GM19324 (cell line): ENCODE measurements at regions not wholly inside any gene's neighbourhood (a gene's known extent, or its start where the extent isn't known, plus 50 kb on each side); places are given as distances from the start of the nearest gene placed in this dataset.

Experiments
- ATAC-seq: cut with Tn5 transposase; IDR thresholded peaks from one replicate; pipeline ENCODE4 v1.9.1; 2021; ENCODE audit warnings: mild to moderate bottlenecking, moderate library complexity; ENCODE audit not compliant: unreplicated experiment, low FRiP score

DNA sequence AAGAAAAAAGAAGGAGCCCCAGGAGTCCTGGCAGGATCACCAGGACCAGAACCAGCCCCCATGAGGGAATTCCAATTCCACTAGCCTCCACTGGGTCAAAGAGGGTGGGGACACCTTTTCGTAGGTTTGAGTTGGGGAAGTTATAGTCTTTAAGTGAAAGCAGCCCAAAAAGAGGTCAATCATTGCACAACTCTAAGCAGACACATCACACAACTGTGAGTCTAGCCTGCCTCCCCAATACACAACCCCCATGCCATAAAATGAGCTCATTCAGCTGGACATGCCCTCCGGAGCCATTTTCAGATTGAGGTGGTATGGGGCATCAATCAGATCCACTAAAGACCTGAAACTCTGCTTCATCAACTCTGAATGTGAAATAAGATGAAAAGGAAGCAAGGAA is 179.9 kb downstream of the NPHP4 start:
- ATAC-seq: no peak

DNA sequence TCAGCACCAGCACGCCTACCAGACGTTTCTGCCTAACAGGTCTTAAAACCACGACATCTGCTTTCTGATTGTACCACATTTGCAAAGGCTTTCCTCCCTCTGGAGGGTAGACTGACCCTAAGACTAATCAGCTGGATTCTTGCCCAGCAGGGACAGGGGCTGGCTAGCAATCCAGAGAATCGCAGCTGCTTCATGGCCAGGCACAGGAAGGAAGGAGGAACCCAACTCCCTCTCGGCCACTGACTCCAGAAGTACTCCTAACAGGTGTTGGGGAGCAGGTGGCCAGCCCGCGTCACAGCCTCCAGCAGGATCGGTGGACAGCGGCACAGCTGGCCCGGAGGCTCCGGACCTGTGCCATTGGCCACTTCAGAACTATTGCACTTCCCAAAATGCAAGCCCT is 180.8 kb downstream of the NPHP4 start:
- no peak for ATAC-seq

DNA sequence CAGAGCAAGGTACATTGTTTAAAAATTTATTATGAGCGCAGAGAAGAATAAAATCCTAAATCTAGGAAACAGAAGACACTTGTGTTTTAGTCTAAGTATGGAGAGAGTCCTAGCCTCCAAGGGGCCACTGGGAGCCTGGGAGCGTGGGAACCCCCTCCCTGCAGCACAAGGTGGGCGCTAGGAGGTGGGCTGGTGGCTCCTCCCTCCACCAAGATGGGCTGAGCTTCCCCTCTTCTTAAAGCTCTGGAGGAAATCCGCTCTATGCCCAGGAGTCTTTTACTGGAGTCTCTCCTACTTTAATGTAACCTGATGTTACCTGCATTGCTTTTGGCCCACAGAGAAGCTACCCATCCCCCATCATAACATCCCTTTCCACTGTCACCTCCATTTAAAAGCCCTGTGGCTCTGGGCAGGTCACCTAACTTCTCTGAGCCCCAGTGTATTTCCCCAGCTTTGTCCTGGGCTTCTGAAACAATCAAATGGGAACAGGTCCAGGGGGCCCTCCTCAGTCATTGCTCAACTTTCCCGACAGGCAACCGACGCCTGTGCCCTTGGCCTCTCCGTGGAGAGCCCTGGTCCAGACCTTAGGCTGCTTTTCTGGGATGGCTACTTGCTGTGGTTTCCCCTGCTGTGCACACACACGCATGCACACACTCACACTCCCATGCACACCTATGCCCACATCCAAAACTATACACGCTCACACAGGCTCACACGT is 181.5 kb downstream of the NPHP4 start:
- no peak for ATAC-seq

DNA sequence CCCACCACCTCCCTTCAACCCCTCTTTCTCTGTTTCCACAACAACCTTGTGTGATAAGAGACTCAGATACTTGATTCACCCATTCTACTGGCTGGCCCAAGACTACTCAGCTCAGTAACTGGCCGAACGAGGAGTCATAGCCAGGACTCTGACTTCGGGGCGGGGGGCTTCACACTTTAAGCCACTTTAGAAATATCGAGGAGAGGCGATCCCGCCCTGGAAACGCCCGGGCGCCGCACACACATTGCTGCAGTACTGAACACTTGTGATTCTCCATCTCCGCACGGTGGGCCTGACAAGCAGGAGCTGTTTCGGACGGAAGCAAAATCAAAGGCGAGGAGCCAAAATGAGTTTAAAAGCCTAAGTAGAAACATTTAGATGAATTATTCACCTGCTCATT is 182.1 kb downstream of the NPHP4 start:
- no peak for ATAC-seq

DNA sequence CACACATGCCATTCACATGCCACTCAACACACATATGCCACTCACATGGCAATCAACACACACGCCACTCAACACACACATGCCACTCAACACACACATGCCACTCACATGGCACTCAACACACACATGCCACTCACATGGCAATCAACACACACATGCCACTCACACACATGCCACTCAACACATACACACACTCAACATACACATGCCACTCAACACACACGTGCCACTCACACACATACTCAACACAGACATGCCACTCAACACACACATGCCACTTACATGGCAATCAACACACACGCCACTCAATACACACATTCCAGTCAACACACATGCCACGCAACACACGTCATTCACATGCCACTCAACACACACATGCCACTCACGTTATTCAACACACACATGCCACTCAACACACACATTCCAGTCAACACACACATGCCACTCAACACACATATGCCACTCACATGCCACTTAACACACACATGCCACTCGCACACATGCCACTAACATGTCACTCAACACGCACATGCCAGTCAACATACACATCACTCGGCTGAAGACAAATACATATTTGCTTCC is 182.9 kb downstream of the NPHP4 start:
- ATAC-seq: no peak

DNA sequence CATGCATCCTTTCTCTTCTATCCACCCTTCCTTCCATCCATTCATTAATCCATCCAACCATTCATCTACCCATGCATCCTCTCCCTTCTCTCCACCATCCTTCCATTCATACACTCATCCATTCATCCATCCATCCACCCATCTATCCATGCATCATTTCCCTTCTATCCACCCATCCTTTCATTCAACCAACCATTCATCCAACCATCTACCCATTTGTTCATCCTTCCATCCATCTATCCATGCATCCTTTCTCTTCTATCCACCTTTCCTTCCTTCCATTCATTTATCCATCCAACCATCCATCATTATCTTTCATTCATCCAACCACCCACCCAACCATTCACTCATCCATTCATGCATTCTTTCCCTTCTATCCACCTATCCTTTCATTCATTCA is 188.4 kb downstream of the NPHP4 start:
- no peak for ATAC-seq

DNA sequence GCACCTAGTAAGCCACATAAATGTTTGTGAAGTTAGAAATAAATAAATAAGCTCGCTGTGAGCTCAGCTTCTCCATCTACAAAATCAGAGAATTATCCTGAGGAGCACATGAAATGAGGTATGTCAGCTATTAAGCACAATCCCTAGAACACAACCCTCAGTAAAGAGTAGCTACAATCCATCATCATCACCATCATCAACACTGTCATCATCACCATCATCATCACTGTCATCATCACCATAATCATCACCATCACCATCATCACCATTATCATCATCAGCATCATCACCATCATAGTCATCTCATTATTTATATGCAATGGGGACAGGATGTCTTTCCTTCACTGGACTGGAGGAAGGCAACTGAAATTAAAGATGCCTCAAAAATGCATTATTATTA is 189.6 kb downstream of the NPHP4 start:
- no peak for ATAC-seq

DNA sequence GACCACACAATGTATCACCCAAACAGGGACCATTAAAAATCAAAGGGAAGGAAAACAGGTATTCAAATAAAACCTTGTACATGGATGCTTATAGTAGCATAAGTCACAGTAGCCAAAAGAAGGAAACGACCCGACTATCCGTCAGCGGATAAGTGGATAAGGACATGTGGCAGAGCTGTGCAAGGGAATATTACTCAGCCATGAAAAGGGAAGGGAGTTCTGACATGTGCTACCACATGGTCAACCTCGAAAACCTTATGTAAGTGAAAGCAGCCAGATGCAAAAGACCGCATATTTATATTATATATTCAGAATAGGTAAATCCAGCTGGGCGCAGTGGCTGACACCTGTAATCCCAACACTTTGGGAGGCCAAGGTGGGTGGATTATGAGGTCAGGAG is 193.3 kb downstream of the NPHP4 start:
- no peak for ATAC-seq

DNA sequence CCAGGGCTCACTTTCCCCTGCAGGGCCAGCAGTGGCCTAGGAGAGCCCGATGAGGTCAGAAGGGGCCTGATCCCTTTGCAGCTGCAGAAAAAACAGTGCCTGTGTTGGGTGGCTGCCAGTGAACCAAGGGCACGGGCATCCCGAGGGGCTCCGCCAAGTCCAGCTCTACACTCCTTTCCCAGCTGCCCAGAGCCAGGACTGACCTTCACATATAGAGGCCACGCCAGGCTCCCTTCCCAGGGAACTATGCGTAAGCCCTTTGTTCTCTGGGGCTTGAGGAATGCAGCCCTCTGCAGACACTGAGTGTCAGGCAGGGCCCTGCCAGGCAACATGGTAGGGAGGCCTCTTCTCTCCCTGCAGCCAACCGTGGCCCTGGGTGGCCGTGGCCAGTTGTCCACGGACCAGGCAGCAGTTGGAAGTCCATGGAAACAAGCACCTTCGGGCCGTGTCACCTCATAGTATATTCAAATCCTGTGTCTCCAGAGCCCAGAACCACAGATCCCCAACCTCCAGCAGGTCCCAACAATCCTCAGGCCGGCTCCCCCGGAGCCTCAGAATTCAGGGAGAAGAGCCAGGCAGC is 194.0 kb downstream of the NPHP4 start:
- ATAC-seq: no peak

DNA sequence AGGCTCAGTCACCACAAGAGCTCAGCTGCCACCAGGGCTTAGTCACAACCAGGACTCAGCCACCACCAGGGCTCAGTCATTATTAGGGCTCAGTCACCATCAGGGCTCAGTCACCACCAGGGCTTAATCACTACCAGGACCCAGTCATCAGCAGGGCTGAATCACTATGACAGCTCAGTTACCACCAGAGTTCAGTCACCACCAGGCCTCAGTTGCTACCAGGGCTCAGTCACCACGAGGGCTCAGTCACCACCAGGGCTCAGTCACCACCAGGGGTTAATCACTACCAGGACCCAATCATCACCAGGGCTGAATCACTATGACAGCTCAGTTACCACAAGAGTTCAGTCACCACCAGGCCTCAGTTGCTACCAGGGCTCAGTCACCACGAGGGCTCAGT is 196.2 kb downstream of the NPHP4 start:
- ATAC-seq: no peak

DNA sequence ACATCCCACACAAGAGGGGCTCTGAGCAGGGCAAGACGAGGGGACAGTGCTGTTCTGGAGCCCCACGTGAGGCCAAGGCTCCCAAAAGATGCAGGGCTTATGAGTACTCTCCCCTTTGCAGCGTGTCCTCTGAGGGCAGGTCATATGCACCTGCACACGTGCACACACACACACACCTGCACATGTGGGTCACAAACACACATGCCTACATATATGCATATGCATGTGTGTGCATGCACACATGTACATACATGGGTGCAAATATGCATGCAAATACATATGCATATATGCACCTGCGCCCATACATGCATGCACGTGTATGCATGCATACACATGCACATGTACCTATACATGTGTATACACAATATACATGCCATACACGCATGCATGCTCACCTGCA is 197.9 kb downstream of the NPHP4 start:
- no peak for ATAC-seq

DNA sequence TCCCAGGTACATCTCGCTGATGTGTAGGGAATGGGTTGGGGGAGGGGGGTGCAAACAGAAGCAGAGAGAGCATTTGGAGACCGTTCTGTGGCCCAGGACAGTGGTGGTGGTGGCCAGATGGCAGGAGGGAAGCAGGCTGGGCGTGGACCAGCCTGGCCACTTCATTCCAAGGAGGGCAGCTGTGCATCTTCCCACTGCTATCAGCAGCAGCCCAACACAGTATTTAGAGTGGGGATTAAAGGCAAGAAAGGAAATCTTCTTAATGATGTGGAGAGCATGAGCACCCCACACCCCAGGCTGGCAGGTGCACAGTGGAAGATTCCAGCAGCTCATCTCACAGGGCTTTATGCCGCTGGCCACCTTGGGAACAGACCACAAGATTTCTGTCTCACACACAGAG is 198.7 kb downstream of the NPHP4 start:
- ATAC-seq: no peak

DNA sequence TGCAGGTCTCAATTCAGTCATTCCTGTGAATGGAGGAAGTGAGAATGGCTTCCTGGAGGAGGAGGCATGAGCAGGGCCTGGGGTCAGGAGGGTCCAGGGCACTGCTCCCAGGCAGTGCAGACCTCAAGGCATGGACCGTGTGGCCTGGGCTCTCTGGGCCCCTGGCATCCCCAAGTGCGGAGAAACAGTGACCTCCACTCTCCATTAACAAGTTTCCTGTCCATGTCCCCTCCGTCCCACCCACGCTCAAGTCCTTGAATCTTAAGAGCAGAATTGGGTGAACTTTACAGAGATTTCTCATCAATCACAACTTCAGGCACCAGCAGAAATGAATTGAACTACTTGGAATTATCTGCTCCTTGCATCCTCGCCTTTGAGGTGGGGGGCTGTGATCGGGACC is 211.1 kb downstream of the NPHP4 start:
- ATAC-seq: no peak

DNA sequence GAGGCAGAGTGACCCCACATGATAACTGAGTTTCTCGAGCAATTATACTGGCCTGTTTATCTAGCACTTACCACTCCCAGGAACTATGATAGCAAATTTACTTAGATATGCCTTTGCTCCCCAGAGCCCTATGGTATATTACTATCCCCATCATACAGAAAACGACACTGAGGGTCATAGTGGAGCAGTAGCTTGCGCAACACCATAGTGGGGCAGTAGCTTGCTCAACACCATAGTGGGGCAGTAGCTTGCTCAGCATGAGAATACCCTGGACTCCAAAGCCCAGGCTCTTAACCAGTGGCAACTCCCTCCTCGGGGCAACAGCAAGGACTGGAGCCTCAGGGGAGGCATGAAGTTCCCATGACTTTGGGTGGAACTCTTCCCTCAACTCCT is 211.9 kb downstream of the NPHP4 start:
- no peak for ATAC-seq

DNA sequence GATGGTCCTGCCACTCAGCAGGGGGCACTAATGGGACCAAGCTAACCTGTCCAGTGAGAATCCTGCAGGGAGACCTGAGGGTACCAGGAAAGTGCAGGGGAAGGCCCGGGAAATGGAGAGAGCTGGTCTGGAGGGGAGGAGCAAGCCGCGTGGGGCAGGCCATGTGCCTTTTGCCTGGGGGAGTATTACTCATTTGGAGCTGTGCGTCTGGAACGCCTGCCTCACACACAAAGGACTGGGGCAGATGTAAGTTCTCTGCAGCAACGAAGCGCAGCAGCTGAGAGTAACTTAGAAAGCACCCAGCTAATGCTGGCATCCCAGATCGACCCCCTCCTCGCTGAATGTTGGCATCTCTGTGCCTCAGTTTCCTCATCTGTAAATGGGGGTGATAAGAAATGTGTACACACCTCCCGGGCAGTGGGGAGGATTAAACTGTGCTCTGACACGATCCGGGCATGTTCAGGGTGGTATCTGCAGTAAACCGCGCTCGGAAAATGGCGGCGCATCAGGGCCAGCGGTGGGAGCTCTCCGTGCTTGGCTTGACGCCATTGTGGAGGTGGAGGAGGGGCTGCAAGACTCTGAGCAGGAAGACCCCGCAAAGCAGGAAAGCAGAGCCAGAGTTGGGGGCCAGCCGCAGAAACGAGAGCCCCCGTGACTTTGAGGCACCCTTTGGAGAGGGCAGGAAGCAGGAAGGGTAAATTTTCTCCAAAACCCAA is 212.5 kb downstream of the NPHP4 start:
- ATAC-seq: no peak

DNA sequence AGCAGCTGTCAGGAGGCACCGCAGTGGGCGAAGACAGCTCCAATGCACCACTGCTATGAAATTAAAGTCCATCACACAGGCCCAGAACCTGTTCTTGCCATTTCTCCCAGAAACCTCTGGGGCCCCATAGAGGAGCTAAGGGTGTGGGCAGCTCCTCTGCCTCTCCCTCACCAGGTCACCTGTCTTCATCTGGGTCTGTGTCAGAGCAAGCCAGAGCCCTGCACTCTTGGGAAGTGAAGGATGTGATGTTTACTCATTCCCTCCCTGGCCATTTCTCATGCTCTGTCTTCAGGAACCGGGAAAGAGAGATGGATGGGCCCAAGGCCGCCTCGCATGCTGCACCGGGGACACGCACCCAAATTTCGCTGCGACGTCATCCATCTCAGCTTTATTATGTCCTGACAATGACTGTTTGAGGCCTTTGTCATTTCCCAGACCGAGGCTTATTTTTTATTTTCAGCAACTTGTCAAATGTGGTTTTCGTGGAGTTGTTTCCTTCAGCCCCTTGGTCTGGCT is 216.1 kb downstream of the NPHP4 start:
- no peak for ATAC-seq

DNA sequence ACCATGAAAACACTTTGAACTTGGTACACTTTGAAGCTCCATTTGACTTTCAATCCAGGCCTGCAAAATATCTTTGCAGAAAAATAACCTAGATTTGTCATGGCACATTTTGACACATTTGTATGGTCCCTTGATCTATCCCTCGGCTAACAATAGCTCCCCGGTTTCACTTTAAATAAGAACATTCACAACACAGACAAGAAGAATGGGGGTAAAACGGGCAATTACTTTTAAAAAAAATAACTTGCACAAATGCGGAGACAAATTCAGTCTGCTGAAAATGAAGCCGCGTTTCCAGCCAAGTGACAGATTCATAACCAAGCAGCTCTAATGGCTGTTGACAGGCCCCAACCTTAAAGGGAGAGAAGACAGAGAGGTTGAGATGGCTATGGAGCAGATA is 218.2 kb downstream of the NPHP4 start:
- ATAC-seq: no peak

DNA sequence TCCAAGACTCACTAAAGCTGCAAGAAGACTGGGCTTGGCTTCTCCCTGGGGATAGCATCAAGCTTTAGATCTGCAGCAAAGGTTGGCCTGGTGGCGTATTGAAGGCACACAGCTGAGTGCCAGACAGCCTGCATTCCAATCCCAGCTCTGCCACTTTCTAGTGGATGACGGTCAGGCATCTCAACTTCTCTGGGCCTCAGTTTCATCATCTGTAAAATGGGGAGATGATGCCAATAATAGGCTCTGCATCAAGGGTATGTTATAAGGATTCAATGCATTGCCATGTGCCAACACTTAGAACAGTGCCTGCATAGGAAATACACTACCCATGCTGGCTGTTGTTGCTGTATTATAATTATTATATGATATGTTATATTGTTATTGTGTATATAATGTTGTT is 220.4 kb downstream of the NPHP4 start:
- ATAC-seq: no peak

DNA sequence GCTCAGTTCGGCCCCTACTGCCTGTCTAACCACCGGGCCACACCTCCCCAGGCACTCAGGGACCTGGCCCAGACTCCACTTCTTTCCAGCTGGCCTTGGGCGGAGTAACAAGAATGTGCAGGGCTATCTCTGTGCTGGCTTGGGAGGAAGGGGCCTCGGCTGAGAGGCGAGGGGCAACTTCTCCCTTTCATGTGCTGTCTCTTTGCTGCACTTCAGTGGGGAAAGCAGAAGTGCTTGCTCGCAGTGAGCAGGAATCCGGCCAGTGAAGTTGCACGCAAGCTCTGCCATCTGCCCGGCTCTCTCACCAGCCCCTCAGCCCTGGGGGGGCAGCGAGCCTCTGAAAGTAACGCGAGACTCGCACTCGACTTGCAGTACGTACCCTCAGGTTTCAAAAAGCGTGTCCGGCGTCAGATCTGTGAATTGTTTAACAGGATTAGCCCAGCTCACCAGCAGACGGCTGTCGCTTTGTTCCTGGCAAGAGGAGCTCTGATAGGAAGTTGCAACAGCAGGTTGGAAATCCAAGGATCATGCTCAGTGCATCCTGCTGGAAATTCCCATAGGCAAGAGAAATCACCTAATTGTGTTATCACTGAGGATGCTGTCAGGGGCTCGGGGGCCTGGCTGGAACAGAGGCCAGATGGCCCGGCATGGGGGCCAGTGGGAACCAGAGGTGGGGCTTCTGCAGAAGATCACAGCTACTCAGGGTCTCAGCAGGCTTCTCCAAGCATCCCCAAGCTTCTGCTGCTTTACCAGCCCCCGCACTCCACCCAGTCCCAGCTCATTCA is 221.1 kb downstream of the NPHP4 start:
- no peak for ATAC-seq

DNA sequence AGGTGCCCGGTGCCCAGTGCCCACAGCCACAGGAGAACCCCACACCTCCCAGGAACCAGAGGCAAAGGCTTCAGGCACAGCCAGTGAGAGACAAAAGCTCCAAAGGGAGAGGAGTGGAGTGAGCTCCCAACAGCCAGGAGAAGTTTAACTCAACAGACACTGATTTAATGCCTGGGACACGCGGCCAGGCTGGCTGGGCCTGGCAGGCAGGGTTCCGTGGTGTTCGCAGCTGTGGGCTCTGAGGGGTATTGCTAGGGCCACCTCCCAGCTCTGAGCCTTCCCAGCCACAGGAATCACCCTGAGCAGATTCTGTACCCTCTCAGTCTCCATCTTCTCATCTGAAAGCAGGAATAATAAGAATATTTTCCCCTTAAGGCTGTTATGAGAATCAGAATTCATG is 222.5 kb downstream of the NPHP4 start:
- no peak for ATAC-seq

DNA sequence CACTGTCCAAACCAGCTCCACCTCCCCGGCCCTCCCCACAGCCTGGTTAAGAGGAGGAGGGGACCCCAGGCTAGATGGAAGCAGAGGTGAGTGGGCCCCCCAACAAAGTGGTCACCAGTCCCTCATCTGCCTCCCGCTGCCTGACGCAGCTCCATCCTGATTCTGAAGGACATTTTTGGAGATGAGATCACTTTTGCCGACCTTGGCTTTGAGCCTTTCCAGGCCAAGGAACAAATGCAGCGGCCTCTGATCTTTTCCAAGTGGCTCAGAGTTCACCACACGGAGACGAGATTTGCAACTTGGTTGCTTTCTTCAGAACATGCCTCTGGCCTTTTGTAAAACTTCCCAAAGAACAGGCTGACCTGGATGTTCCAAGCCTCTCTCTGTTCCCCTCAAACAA is 223.1 kb downstream of the NPHP4 start:
- no peak for ATAC-seq
